NCI-H1694 treated with DMSO at 0.1 percent for 48 hours (cell line): ENCODE measurements at regions not wholly inside any gene's neighbourhood (a gene's known extent, or its start where the extent isn't known, plus 50 kb on each side); places are given as distances from the start of the nearest gene placed in this dataset.
"Not testable (repeated sequence)": the region's sequence is repeated elsewhere in the genome, so short reads cannot be mapped to it uniquely, and the experiment has no call there.

Source experiments
- DNase-seq: peaks from one replicate; lab custom pipeline; 2025; lab: John Stamatoyannopoulos, UW

DNA sequence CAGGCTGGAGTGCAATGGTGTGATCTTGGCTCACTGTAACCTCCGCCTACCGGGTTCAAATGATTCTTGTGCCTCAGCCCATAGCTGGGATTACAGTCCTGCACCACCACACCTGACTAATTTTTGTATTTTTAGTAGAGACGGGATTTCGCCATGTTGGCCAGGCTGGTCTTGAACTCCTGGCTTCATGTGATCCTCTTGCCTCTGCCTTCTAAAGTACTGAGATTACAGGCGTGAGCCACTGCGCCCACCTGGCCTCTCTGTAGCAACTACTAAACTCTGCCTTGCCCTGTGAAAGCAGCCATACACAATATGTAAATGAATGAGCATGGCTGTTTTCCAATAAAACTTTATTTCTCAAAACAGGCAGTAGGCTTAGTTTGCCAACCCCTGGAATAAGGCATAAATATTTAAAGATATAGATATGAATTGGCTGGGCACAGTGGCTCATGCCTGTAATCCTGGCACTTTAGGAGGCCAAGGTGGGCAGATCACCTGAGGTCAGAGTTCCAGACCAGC lies 127.9 kb upstream of the ZNF217 start:
- DNase-seq = not testable (repeated sequence)

DNA sequence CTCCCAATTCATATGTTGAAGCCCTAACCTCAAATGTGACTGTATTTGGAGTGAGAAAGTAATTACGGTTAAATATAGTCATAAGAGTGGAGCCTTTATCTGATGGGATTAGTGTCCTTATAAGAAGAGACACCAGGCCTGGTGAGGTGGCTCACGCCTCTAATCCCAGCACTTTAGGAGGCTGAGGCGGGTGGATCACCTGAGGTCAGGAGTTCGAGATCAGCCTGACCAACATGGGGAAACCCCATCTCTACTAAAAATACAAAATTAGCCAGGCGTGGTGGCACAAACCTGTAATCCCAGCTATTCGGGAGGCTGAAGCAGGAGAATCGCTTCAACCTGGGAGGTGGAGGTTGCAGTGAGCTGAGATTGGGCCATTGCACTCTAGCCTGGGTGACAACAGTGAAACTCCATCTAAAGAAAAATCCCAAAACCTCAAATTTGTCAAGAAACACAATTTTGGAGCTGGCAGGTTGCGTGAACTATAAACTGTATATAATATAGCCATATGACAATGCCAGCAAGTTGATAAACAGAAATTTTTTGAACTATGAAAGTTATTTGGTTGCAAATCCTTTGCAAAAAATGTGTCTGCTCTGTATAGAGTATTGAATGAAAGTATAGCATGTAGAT lies 125.6 kb upstream of the ZNF217 start:
- DNase-seq = not testable (repeated sequence)

DNA sequence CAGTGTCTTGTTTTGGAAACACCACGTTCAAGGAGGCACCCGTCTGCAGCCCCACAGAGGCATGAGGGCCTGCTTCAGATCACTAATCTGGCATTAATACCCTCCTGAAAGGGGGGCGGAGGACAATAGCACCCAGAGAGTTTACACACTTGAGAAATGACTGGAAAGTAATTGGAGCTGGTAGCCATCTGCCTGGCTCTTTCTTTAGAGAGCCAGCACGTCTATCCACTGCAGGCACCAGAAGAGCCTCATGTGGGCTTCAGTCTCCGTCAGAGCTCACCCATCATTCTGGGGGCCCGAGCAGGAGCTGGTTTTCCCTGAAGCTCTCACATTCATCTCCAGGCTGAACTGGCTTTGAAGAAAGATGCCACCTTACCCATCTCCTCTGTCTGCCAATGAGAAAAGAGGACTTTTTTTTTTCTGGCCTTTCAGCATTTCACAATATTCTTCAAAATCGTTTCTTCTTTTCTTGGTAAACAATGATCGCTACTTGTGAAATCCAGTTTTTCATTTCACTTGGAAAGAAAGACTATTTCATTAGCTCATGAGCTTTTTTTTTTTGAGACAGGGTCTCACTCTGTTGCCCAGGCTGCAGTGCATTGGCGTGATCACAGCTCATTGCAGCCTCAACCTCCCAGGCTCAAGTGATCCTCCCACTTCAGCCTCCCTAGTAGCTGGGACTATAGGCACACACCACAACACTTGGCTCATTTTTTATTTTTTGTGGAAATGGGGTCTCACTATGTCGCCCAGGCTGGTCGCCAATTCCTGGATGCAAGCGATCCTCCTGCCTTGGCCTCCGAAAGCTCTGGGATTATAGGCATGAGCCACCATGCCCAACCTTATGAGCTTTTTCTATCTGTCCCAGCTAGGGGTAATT lies 124.7 kb upstream of the ZNF217 start:
- no peak for DNase-seq

DNA sequence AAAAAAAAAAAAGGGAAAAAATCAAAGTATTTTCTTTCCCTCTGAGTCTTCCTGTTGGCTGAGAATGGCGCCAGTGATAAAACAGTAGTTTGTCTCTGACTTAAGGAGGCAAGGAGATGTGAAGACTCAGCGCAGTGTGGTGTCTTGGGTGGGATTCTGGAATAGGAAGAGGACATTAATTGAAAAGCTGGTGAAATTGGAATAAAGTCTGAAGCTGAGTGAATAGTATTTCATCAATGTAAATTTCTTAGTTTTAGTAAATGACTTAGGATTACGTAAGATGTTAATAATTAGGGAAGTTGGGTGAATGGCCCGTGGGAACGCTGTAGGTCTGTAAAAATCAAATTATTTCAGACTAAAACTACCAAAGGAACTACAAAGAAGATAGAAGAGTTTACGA lies 122.8 kb upstream of the ZNF217 start:
- DNase-seq = no peak

DNA sequence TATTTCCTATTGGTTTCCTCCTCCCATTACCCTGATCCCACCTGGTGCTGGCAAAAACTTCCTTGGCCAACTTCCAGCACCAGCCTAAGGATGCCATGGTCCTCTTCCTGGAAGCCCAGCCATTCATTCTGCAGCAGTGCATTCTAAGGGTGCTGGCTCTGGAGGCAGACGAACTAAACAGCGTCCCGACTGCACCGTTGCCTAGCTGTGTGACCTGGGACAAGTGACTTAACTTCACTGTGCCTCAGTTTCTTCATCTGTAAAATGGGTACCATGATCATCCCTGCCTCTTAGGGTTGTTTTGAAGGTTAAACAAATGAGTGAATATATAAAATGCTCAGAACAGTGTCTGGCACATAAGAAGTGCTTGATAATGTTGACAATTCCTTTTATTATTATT lies 120.9 kb upstream of the ZNF217 start:
- no peak for DNase-seq

DNA sequence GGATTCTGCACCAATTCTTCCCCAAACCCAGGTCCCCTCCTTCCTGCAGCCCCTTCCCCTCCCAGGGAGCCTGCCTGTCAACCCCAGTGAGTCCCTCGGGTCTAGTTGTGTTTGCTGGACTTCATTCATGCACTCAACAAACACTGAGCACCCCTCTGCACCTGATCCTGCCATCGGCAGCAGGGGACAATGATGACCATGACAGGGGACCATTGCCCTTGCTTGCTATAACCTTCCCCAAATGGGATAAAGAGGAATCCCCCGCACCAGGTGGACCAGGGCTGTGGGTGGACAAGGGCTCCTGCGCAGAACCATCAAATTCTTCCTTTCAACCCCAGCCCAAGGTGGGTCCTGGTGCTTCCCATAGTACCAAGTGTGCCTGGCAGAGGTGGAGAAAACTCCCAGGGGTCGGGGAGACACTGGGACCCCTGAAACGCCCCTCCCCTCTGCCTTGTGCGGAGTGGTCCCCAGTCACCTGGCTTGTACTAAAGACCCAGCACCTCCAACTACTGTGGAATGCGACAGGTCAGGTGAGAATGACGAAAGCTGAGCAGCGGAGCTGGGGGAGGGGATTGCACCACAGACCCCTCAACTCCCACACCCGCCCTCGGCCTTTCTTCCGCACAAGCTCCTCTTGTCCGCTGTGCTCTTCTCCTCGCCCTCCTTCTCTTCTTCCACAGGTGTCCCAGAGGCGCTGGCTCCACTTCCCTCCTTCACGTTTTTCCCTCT lies 119.9 kb upstream of the ZNF217 start:
- DNase-seq = no peak

DNA sequence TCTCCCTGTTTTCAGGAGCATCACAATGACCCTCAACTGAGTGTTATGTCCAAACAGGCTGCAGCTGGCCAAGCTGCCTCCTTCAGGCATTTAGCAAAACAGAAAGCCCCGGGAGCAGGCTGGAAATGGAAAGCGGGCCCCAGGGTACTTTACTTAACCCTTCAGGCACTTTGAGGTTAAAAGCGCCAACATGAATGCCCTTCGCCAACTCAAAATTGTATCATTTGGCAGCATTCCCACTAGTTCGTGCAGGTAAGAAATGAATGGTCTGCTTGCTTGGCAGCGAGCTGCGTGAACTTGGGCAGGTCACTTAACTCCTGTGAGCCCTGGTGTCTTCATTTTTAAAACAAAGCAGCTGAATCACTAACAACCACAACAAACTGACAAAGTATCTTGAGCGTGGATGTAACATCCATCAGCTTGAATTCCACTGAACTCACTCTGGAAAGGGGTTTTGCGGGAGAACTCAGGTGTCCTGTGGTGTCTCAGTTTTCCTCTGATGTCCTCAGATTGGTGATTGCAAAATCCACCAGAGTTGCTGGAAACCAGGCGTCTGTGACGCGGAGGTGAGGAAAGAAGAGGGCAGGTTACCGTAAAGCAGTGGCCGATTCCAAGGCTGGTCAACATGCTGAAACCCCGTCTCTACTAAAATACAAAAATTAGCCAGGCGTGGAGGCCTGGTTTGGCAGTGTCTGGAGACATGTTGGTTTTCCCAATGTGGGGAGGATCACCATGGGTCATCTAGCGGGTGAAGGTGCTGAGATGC lies 118.8 kb upstream of the ZNF217 start:
- no peak for DNase-seq

DNA sequence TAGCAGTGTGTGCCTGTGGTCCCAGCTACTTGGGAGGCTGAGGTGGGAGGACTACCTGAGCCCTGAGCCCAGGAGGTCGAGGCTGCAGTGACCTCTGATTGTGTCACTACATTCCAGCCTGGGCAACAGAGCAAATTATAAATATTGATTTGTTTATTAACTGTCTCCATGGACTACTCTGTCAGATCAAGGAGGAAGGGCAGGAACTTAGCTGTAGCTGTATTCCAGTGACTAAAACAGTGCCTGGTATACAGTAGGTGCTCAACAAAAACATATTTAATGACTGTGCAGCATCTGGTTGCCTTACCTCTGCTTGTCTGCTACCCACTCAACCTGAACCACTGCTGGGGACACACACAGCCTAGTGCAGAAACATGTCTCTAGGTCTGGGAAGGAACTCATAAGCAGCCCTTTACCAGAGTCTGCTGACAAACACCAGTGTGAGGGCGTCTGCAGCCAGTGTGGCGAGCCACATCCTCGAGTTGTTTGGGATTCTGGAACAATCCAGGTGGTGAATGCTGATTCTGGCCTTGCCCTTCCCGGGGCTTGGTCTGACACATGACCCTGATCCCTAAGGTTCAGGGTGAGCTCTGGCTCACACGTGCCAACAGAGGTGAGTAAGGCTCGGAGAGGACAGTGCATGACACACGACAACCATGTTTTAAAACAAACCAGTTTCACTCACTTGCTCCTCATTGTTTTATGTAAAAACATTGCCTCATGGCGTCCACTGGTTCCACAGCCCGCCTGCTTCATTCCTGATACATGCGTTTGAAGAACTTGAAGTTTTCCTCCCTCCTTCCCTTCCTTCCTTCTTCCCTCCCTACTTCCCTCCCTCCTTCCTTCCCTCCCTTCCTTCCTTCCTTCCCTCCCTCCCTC lies 117.9 kb upstream of the ZNF217 start:
- DNase-seq = no peak

DNA sequence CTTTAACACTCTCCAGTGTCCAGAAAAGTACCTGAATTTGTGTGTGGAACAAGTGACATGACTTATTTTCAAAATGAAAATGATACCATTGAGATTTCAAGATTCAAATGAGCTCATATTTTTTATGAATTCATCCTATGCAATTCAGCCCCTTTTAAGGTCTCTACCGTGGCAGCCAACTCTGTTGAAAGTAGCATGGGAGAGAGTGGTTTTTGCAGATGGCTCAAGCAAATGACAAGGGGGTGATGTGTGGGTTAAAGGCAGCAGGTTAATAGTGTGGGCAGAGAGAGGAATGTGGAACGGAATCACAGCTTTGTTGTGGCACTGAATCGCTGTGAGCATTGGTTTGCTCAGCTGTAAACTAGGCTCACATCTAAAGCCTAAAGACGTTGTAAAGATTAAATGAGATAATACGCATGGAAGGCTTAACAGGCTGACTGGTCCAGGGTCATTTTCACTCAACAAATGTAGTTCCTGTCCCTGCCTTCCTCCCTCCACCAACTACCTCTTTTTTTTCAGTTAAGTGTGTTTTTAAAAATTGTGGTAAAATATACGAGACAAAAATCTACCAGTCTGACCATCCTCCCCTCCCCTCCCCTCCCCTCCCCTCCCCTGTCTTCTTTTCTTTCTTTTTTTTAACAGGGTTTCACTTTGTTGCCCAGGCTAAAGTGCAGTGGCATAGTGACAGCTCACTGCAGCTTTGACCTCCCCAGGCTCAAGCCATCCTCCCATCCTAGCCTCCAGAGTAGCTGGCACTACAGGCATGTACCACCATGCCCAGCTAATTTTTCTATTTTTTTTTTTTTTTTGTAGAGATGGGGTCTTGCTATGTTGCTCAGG lies 114.7 kb upstream of the ZNF217 start:
- DNase-seq = no peak

DNA sequence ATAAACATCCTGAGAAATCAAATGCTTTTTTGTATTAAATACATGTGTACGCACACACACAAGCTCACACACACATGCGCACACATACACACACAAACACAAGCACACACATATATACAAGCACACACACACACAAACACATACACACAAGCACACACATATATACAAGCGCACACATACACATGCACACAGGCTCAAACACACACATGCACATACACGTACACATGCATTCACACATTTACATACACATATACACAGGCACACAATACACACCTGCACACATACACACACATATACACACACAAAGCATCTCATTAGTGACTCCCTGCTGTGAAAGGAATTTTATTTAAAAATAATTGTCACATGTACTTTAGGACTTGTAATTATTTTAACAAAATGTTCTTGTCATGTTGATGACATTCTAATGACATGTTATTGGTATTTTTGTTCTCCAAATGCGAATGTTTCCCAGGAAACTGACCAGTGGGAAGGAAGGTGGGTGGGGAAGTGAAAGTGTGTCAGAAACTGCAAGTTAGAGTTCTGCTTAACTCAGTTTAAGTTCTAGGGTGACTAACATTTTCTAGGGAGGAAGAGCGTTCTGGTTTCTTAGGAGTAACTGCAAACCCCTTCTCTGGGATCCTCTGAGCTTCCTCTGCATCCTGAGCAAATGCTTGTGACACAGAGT lies 113.9 kb upstream of the ZNF217 start:
- no peak for DNase-seq

DNA sequence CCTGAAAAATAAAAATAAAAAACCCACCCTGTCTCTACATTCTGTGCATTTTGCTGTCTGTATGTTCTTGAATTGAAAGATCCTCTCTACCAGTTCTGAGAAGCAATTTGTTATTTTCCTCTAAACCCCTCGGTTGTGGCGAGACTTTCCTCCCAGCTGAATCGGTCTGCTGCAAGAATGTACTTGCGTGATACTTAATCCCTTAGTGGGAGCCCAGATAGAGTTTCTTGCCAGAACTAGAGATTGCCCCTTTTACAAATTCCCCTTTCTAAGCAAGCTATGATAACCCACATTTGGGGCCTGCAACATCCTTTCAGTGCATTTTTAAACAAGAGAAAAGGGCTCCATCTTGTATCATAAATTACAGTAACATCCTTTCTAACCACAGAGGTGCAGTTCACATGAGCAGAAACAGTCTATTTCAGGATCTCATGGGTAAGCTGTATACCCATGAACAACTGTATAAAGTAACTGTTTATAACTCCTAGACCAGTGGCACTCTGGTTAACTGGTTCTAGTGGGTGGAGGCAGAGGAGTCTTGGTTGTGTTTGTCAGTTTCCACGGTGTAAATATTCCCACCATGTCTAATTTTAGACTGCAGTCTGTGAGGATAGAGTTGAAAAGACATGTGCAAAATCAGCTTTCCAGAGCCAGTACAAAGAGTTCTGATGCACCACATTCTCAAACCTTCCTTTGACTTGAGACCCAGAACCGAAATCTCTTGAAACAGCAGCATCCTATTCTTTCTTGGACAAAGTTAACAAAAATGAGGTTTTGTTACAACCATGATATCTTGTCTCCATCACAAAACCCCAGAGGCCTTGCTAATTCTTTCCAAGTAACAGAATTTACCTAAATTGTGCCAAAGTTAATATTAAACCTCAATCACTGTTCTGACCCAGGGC lies 113.1 kb upstream of the ZNF217 start:
- DNase-seq = no peak

DNA sequence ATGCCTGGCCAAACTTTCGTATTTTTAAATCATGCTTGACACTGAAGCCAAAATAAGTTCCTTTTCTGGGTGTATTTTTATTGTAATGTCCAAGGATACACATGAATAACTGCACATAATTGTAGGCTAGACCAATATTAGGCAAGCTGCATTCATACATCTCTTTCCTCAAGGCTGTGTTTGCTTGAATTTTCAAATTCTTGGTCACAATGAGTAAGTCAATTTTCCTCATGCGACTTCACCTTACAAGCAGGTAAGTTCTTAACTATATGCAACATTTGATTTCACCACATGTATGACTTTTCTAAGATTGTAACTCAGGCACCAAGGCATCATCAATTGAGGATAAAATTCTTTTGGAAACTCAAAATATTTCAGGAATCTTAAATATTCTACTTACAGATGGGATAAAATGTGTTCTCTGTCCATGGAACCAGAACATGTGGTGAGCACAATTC lies 112.4 kb upstream of the ZNF217 start:
- no peak for DNase-seq

DNA sequence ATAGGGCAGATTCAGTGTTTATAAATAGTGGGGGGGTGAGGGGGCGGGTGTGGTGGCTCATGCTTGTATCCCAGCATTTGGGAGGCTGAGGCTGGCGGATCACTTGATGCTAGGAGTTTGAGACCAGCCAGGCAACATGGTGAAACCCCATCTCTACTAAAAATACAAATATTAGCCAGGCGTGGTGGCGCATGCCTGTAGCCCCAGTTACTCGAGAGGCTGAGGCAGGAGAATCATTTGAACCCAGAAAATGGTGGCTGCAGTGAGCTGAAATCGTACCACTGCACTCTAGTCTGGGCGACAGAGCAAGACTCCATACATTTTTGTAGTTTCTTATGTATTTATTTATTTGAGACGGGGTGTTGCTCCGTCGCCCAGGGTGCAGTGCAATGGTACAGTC lies 109.0 kb upstream of the ZNF217 start:
- DNase-seq = no peak

DNA sequence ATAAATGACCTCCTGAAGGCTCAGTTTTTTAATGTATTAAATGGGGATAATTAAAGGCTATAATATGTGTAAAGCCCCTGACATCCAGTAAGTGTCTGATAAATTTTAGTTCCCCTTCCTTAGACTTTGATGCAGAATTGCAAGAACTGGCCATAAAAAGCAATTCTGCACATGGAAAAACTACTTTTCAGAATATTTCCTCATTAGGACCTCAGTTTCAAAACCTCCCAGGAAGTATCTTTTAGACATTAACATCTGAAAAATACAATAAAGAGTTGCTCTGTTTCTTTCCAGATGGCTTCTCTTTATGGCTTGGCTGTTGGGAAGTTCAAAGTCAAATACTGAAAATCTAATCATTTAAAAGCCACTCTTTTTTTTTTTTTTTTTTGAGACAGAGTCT lies 106.3 kb upstream of the ZNF217 start:
- no peak for DNase-seq

DNA sequence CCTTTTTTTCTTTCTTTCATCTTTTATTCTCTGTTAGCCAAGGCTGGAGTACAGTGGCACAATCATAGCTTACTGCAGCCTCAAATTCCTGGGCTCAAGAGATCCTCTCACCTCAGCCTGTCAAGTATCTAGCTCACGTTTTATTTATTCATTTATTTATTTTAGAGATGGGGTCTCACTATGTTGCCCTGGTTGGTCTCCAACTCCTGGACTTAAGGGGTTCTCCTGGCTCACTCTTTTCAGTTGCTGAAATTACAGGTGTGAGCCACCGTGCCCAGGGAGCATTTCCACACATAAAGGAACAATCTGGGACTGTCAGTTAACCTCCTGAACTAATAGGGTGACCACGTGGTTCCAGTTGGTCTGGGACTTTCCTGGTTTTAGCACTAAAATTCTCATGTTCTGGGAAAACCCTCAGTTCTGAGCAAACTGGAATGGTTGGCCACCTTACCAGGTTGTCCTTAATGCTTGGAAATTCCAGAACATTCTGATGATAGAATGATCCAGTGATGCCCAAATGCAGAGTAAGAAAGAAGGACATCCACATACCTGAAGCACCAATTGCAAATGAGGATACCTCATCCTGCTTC lies 105.5 kb upstream of the ZNF217 start:
- DNase-seq = no peak

DNA sequence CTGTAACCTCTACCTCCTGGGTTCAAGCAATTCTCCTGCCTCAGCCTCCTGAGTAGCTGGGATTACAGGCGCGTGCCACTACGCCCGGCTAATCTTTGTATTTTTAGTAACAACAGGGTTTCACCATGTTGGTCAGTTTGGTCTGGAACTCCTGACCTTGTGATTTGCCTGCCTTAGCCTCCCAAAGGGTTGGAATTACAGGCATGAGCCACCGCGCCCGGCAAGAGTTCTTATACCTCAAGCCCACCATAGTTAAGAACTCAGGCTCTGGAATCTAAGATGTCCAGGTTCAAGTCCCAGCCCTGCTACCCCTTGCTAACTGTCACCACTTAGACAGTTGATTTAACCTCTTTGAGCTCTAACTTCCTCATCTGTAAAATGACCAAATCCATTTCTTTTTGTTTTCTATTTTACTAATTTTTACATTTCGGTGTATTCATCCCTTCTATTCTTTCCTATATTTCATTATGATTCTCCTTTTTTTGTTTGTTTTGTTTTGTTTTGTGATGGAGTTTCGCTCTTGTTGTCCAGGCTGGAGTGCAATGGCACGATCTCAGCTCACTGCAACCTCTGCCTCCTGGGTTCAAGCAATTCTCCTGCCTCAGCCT lies 104.8 kb upstream of the ZNF217 start:
- no peak for DNase-seq

DNA sequence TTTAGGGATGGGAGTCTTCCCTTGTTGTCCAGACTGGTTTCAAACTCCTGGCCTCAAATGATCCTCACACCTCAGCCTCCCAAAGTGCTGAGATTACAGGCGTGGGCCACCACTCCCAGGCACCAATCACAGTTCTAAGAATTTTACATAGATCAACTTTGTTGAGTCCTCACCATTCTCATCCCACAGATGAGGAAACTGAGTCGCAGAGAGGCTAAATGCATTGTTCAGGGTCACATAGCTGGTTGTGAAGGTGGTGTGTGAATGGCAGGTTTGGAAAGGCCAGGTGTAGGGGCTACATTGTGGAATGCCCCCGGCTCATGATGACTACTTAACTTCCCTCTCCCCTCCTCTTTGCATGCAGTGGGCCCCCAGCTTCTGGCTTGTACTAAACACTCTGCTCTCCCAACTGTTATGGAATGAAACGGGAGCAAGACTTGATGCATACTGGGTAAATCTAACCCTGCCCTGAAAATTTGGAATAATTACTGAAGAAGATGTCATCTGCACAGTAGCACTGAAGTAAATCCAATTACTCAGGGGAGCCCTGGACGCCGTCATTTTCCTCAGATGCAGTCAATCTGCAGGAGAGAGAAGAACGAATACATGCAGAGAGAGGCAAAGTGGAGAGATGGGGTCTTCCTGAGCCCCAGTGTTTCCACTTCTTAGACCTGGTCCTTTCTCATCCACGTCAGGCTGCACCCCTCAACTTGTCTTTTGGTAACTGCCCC lies 102.3 kb upstream of the ZNF217 start:
- DNase-seq = no peak
